Body of pancreas (tissue), 4 donors: ENCODE measurements at regions not wholly inside any gene's neighbourhood (a gene's known extent, or its start where the extent isn't known, plus 50 kb on each side); places are given as distances from the start of the nearest gene placed in this dataset.
A peak's percentile ranks its signal among the peaks of the same experiment; 100 is the strongest.

ENCODE experiments used
- ATAC-seq: fragments of 150-250 bp; one replicate; pipeline ENCODE4 v1.9.1; 2016
- DNase-seq, 4 donors: peaks; one replicate each; pipeline ENCODE4 v3.0.0-alpha.2; 2019
- H3K27ac ChIP-seq, 4 donors: fragments of 200-600 bp; sonication (generic); 1 replicate in 3 of 4; 2 replicates in 1 of 4; pipeline versions ENCODE4 v1.5.1 to v1.6.1; 2016 to 2019; ENCODE audit warnings: mild to moderate bottlenecking in 1 of 4, mixed read lengths in 1 of 4, moderate library complexity in 1 of 4
- H3K27me3 ChIP-seq, 2 donors: fragments of 200-600 bp; sonication (generic); one replicate each; pipeline ENCODE4 v1.6.0; 2016; ENCODE audit warnings: mild to moderate bottlenecking in 1 of 2
- H3K36me3 ChIP-seq, 2 donors: fragments of 200-600 bp; sonication (generic); replicated peaks in 1 of 2; 2 replicates each; pipeline ENCODE4 v1.5.1; 2016; ENCODE audit warnings: low read depth in 2 of 2; ENCODE audit not compliant: insufficient read depth in 1 of 2
- H3K4me1 ChIP-seq: fragments of 200-600 bp; sonication (generic); one replicate; pipeline ENCODE4 v1.6.0; 2016
- H3K4me3 ChIP-seq, 2 donors: fragments of 200-600 bp; sonication (generic); 1 replicate in 1 of 2; 2 replicates in 1 of 2; pipeline ENCODE4 v1.5.1; 2016 to 2019
- H3K9me3 ChIP-seq, 3 donors: fragments of 200-600 bp; sonication (generic); 1 replicate in 2 of 3; 2 replicates in 1 of 3; pipeline ENCODE4 v1.5.1; 2016
- POLR2A ChIP-seq, 3 donors: fragments of 450-650 bp; IDR thresholded peaks; one replicate each; pipeline ENCODE4 v1.6.1; 2016; ENCODE audit warnings: antibody characterized with exemption in 3 of 3, mild to moderate bottlenecking in 2 of 3
- WGBS, 2 donors: methylation state at CpG; one replicate each; pipeline ENCODE4 v1.1.5; 2017; 5-methylcytosine and 5-hydroxymethylcytosine counted together
- intact Hi-C: fragments of 100-400 bp; cut with DNase I; formaldehyde crosslinking; loops from one replicate; pipeline ENCODE4 v1.15.1; 2023
- TF ChIP-seq, protein P1 (sequence below), 7 experiments: fragments of 450-650 bp in 4 of 7; fragments of 200-600 bp in 3 of 7; sonication (generic) in 3 of 7; IDR thresholded peaks; one replicate each; pipeline ENCODE4 v1.5.1; 2016 to 2019; ENCODE audit warnings: antibody characterized with exemption in 7 of 7

- H3K4me3 ChIP-seq, result no peak overlapping the region
- H3K4me1 ChIP-seq, result no peaks in the 10 kb centered on the region
- TF ChIP-seq, protein P1, sequence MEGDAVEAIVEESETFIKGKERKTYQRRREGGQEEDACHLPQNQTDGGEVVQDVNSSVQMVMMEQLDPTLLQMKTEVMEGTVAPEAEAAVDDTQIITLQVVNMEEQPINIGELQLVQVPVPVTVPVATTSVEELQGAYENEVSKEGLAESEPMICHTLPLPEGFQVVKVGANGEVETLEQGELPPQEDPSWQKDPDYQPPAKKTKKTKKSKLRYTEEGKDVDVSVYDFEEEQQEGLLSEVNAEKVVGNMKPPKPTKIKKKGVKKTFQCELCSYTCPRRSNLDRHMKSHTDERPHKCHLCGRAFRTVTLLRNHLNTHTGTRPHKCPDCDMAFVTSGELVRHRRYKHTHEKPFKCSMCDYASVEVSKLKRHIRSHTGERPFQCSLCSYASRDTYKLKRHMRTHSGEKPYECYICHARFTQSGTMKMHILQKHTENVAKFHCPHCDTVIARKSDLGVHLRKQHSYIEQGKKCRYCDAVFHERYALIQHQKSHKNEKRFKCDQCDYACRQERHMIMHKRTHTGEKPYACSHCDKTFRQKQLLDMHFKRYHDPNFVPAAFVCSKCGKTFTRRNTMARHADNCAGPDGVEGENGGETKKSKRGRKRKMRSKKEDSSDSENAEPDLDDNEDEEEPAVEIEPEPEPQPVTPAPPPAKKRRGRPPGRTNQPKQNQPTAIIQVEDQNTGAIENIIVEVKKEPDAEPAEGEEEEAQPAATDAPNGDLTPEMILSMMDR (IDR thresholded peaks at IDR 0.05), result no peak
- no peak for TF ChIP-seq POLR2A (IDR thresholded peaks at IDR 0.05)
- H3K27me3 ChIP-seq, result no peaks in the 10 kb centered on the region
- H3K27ac ChIP-seq, result no peak overlapping the region
- ATAC-seq (no peak), DNase-seq (no peak)
- no peaks in the 10 kb centered on the region for H3K9me3 ChIP-seq
- intact Hi-C loops, result no loop called here
- WGBS, 2 donors, result 45 to 63% methylated on average over 1 of the region's 1 CpG
- no peaks in the 10 kb centered on the region for H3K36me3 ChIP-seq
Measured at GRCh38 chrX:87744391-87744790, 226.8 kb downstream of the KLHL4 start.

DNA sequence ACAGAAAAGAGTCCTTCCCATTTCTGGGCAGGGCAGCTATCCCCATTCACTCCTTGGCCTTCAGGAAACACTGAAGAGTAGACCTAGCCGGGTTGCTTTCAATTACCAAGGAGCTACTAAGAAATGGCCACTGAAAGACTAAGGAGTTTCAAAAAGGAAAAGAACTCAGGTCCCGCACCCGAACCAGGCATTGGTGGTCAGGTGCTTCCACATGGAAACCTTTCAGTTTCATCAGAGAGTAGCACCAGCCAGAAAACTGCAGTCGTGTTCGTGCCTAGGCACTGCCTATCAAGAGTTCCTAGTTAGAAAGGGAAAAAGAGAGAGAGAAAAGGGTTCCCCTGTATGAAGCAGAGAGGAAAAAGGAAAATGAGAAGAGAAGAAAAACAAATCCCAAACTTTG is 237.9 kb downstream of the KLHL4 start:
- ATAC-seq, result no peak
- 55 to 61% methylated on average over 5 of the region's 5 CpGs for WGBS, 2 donors

DNA sequence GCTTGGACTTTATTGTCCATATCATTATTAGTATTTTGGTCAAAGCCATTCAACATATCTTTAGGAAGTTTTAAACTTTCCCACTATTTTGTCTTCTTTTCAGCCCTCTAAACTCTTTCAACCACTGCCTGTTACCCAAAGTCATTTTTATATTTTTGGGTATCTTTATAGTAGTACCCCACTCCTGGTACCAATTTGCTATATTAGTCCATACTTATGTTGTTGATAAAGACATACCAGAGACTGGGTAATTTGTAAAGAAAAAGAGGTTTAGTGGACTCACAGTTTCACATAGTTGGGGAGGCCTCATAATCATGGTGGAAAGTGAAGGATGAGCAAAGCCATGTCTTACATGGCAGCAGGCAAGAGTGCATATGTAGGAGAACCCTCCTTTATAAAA is 271.4 kb downstream of the KLHL4 start:
- Histone ChIP-seq H3K36me3 (no peaks in the 10 kb centered on the region), H3K4me1 (no peaks in the 10 kb centered on the region), H3K27me3 (no peaks in the 10 kb centered on the region), H3K4me3 (no peak overlapping the region), H3K9me3 (no peaks in the 10 kb centered on the region), H3K27ac (no peak overlapping the region)
- DNase-seq (no peak), ATAC-seq (no peak)
- intact Hi-C loops, result no loop called here
- TF ChIP-seq, protein P1 (IDR thresholded peaks at IDR 0.05), result no peak
- no peak for TF ChIP-seq POLR2A (IDR thresholded peaks at IDR 0.05)

More for the DNA sequence above, 237.9 kb downstream of the KLHL4 start:
- H3K4me3 ChIP-seq, result no peak overlapping the region
- no peaks in the 10 kb centered on the region for H3K36me3 ChIP-seq
- no peaks in the 10 kb centered on the region for H3K4me1 ChIP-seq
- TF ChIP-seq, protein P1 (IDR thresholded peaks at IDR 0.05), result no peak
- no peak for TF ChIP-seq POLR2A (IDR thresholded peaks at IDR 0.05)
- DNase-seq, result no peak
- no peak overlapping the region for H3K27ac ChIP-seq
- no peaks in the 10 kb centered on the region for H3K9me3 ChIP-seq
- intact Hi-C loops, result no loop called here
- no peaks in the 10 kb centered on the region for H3K27me3 ChIP-seq

DNA sequence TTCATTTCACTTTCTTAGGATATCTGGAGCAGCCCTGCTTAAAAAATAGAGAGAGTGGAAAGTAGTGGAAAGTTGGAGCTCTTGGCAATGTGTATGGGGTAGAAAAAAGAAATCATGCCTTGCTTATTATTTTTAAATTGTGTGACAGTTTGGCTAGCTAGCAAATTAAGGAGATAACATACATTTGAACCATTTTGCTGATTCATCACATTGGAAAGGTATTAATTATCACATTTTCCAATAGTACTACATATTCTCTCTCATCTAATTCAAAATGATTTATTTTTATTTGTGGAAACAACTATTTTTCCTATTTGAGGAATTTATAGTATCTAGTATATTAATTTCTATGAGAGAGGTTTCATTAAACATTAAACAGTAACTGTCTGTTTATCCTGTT is 280.4 kb downstream of the KLHL4 start:
- Histone ChIP-seq H3K27me3 (no peaks in the 10 kb centered on the region), H3K9me3 (no peaks in the 10 kb centered on the region), H3K27ac (no peak overlapping the region), H3K4me3 (no peak overlapping the region), H3K4me1 (no peaks in the 10 kb centered on the region), H3K36me3 (no peaks in the 10 kb centered on the region)
- no peak for ATAC-seq
- no peak for TF ChIP-seq POLR2A (IDR thresholded peaks at IDR 0.05)
- TF ChIP-seq, protein P1 (IDR thresholded peaks at IDR 0.05), result no peak
- intact Hi-C loops, result no loop called here
- no peak for DNase-seq

DNA sequence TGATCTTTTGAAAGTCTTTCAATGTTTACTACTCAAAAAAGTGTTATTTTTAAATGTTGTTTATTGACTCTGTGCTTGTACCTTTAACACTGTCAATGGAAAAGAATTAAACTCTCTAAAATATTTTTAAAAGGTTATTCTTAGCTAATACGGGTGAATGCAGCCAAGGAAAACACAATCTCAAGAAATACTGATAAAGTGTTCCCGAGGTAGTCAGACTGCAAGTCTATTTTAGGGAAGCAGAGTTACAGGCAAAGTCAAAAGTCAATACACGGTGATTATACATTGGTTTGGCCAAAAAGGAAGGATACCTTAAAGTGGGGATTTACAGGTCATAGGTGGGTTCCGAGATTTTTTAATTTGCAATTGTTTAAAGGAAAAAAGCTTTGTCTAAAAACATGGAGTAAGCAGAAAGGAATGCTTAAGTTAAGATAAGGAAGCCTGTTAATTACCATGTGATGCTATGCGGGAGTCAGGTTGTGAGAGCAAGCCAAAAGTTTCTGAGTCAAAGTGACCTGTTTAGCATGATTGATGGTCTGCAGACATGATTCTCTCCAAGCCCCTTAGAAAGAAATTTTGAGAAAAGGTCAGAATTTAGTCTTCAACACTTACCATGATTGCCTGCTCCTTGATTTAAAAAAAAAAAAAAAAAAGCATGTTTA is 288.4 kb downstream of the KLHL4 start:
- Histone ChIP-seq H3K36me3 (no peaks in the 10 kb centered on the region), H3K4me1 (no peaks in the 10 kb centered on the region), H3K27ac (peak overlapping the region in 2 of 4 donors; percentile 47 to 54), H3K4me3 (no peak overlapping the region), H3K9me3 (no peaks in the 10 kb centered on the region), H3K27me3 (no peaks in the 10 kb centered on the region)
- no peak for TF ChIP-seq POLR2A (IDR thresholded peaks at IDR 0.05)
- TF ChIP-seq, protein P1 (IDR thresholded peaks at IDR 0.05), result no peak
- DNase-seq (peak in 1 of 4 donors; percentile 9), ATAC-seq (peak; percentile 78)
- WGBS, 2 donors, result 2 to 10% methylated on average over 5 of the region's 5 CpGs
- intact Hi-C loops, result no loop called here
